ENCODE measurements at regions not wholly inside any gene's neighbourhood (a gene's known extent, or its start where the extent isn't known, plus 50 kb on each side); places are given as distances from the start of the nearest gene placed in this dataset.

GRCh38 chr4:22959483-22959882 lies 266.7 kb downstream of the GBA3 start:
- TF ChIP-seq EP300 (IDR thresholded peaks at IDR 0.05) (no peak), CTCF (IDR thresholded peaks at IDR 0.05) (no peak), POLR2A (IDR thresholded peaks at IDR 0.05; ENCODE audit: low read depth) (no peak)

All from esophagus muscularis mucosa (tissue), 4 donors.